Heart right ventricle (tissue), 16 donors: ENCODE measurements at regions not wholly inside any gene's neighbourhood (a gene's known extent, or its start where the extent isn't known, plus 50 kb on each side); places are given as distances from the start of the nearest gene placed in this dataset.

Experiments
- ATAC-seq, 8 donors: fragments of 200-7000 bp; cut with Tn5 transposase; one replicate each; pipeline ENCODE4 v1.9.1; 2020; ENCODE audit warnings: mild to moderate bottlenecking in 8 of 8, moderate library complexity in 8 of 8, moderate number of reproducible peaks in 1 of 8
- DNase-seq, 2 donors: peaks; one replicate each; pipeline ENCODE4 v3.0.0-alpha.2; 2020
- H3K27ac ChIP-seq, 10 donors: fragments of 200-600 bp; sonication (generic) in 2 of 10; one replicate each; pipeline versions ENCODE4 v1.5.0 to v1.8.0; 2020 to 2022; ENCODE audit warnings: mild to moderate bottlenecking in 3 of 10
- H3K27me3 ChIP-seq, 7 donors: fragments of 200-600 bp; one replicate each; pipeline ENCODE4 v1.8.0; 2021 to 2022; ENCODE audit warnings: mild to moderate bottlenecking in 2 of 7
- H3K36me3 ChIP-seq, 9 donors: fragments of 200-600 bp; sonication (generic) in 1 of 9; one replicate each; pipeline versions ENCODE4 v1.5.0 to v1.8.0; 2020 to 2022; ENCODE audit warnings: mild to moderate bottlenecking in 2 of 9
- H3K4me1 ChIP-seq, 9 donors: fragments of 200-600 bp; sonication (generic) in 1 of 9; one replicate each; pipeline versions ENCODE4 v1.5.0 to v1.8.0; 2020 to 2022; ENCODE audit warnings: mild to moderate bottlenecking in 4 of 9
- H3K4me3 ChIP-seq, 10 donors: fragments of 200-600 bp; sonication (generic) in 2 of 10; one replicate each; pipeline versions ENCODE4 v1.5.0 to v1.8.0; 2020 to 2022; ENCODE audit warnings: mild to moderate bottlenecking in 7 of 10, moderate library complexity in 2 of 10
- H3K9me3 ChIP-seq, 11 donors: fragments of 200-600 bp in 10 of 11; sonication (generic) in 2 of 11; one replicate each; pipeline versions ENCODE4 v1.5.0 to v1.8.0; 2013 to 2022; ENCODE audit warnings: mild to moderate bottlenecking in 2 of 11, control low read depth in 1 of 11, moderate library complexity in 1 of 11
- CTCF ChIP-seq, 9 donors: fragments of 200-600 bp; sonication (generic) in 2 of 9; IDR thresholded peaks; one replicate each; pipeline versions ENCODE4 v1.5.0 to v1.8.0; 2021 to 2022; ENCODE audit warnings: antibody characterized with exemption in 9 of 9, mild to moderate bottlenecking in 5 of 9, moderate library complexity in 1 of 9
- WGBS, 2 donors: extraction: QIAGEN DNeasy Blood & Tissue Kit; methylation state at CpG; one replicate each; pipeline ENCODE4 v1.1.7; 2013; ENCODE audit warnings: inconsistent platforms in 1 of 2; 5-methylcytosine and 5-hydroxymethylcytosine counted together
- intact Hi-C, 10 donors: fragments of 100-400 bp; cut with DNase I; formaldehyde crosslinking; loops; one replicate each; pipeline versions ENCODE4 v1.11.1 to v1.14.2; 2022
- donor health status: Arrhythmogenic right ventricular cardiomyopathy.
- donor health status: ischemic (EF 13 %, LVEDD 7.1; RV severe dilation, severe dysfunction).
- donor health status: healthy with polysubstance abuse.
- donor health status: DM: no; HTN: yes; CAD: no.
- donor health status: DM: no; HTN: no; CAD: no.
- donor health status: ischemic (EF 25% LVEDD 6.9; RV normal size, moderate dysfunction).
- donor health status: ischemic (EF 25% LVEDD 5.7; RV mildly dilated, moderate dysfunction).
- donor health status: healthy.
- donor health status: DM: yes; HTN: yes; CAD: no.
- donor health status: Ischemic cardiomyopathy.
- donor health status: ischemic (EF 35%, LVEDD 5.7; RV mildly dilated, moderate dysfunction).
- donor health status: nonischemic (EF 11% LVEDD 7.7; RV severe dilation, severe dysfunction).
- donor health status: DM: yes; HTN: yes; CAD: no.
- donor health status: PGD.
- donor health status: ischemic (EF 29% LVEDD 5.4; RV normal size, mild dysfunction).
- donor health status: nonischemic (EF 23%, LVEDD 6.1; RV moderate dilation, normal function).

GRCh38 chr16:48089053-48089792 is 66.6 kb downstream of the ABCC12 start:
- 72 to 78% methylated on average over 4 of the region's 4 CpGs for WGBS, 2 donors
- no peaks in the 10 kb centered on the region for H3K9me3 ChIP-seq
- H3K27me3 ChIP-seq, result no peaks in the 10 kb centered on the region
- H3K27ac ChIP-seq, result peak overlapping the region in 2 of 10 donors; percentile 15 to 22
- no peak for TF ChIP-seq CTCF (IDR thresholded peaks at IDR 0.05)
- H3K4me1 ChIP-seq, result peaks cover 0 to 30% (median 22%) of the 10 kb centered on the region in 9 donors
- ATAC-seq, result peak in 4 of 8 donors; percentile 36 to 73 (median 58)
- H3K36me3 ChIP-seq, result no peaks in the 10 kb centered on the region
- no peak for DNase-seq
- intact Hi-C loops, result no loop called here
- H3K4me3 ChIP-seq, result no peak overlapping the region

GRCh38 chr16:48087639-48088038 is 68.2 kb downstream of the ABCC12 start:
- 49 to 70% methylated on average over 1 of the region's 1 CpG for WGBS, 2 donors
- TF ChIP-seq CTCF (IDR thresholded peaks at IDR 0.05), result no peak

GRCh38 chr16:48086422-48086821 is 69.4 kb downstream of the ABCC12 start:
- H3K27me3 ChIP-seq, result peaks cover 0 to 4% (median 0%) of the 10 kb centered on the region in 7 donors
- H3K9me3 ChIP-seq, result no peaks in the 10 kb centered on the region
- no peak overlapping the region for H3K27ac ChIP-seq
- DNase-seq (no peak), ATAC-seq (peak in 6 of 8 donors; percentile 21 to 78 (median 52))
- H3K4me1 ChIP-seq, result peaks cover 0 to 34% (median 22%) of the 10 kb centered on the region in 9 donors
- WGBS, 2 donors, result 63 to 70% methylated on average over 2 of the region's 2 CpGs
- H3K36me3 ChIP-seq, result no peaks in the 10 kb centered on the region
- intact Hi-C loops, result no loop called here
- no peak for TF ChIP-seq CTCF (IDR thresholded peaks at IDR 0.05)
- H3K4me3 ChIP-seq, result no peak overlapping the region

More at GRCh38 chr16:48087639-48088038, 68.2 kb downstream of the ABCC12 start:
- Histone ChIP-seq H3K27ac (no peak overlapping the region), H3K36me3 (no peaks in the 10 kb centered on the region), H3K9me3 (no peaks in the 10 kb centered on the region), H3K27me3 (peaks cover 0 to 4% (median 0%) of the 10 kb centered on the region in 7 donors), H3K4me3 (no peak overlapping the region), H3K4me1 (peaks cover 0 to 30% (median 22%) of the 10 kb centered on the region in 9 donors)
- DNase-seq (peak; percentile 29 to 34), ATAC-seq (peak in 7 of 8 donors; percentile 55 to 82 (median 69))
- intact Hi-C loops, result no loop called here

- no peak for DNase-seq
- peaks cover 0 to 34% (median 22%) of the 10 kb centered on the region in 9 donors for H3K4me1 ChIP-seq
- H3K27ac ChIP-seq, result no peak overlapping the region
- H3K27me3 ChIP-seq, result peaks cover 0 to 4% (median 0%) of the 10 kb centered on the region in 7 donors
- no peak for ATAC-seq
- intact Hi-C loops, result no loop called here
- TF ChIP-seq CTCF (IDR thresholded peaks at IDR 0.05), result no peak
- no peaks in the 10 kb centered on the region for H3K9me3 ChIP-seq
- H3K4me3 ChIP-seq, result no peak overlapping the region
- H3K36me3 ChIP-seq, result no peaks in the 10 kb centered on the region
- WGBS, 2 donors, result 82 to 88% methylated on average over 1 of the region's 1 CpG
These were observed 70.1 kb downstream of the ABCC12 start for GRCh38 chr16:48085729-48086128.
